Transverse colon (tissue), 3 donors: ENCODE measurements at regions not wholly inside any gene's neighbourhood (a gene's known extent, or its start where the extent isn't known, plus 50 kb on each side); places are given as distances from the start of the nearest gene placed in this dataset.

Source experiments
- CTCF ChIP-seq, 5 experiments: fragments of 200-600 bp in 3 of 5; fragments of 450-650 bp in 2 of 5; sonication (generic) in 3 of 5; IDR thresholded peaks; 1 replicate in 2 of 5; 2 replicates in 3 of 5; pipeline ENCODE4 v1.5.1; 2016 to 2017; ENCODE audit warnings: antibody characterized with exemption in 5 of 5, inconsistent platforms in 3 of 5, mild to moderate bottlenecking in 2 of 5, moderate library complexity in 1 of 5
- POLR2A ChIP-seq: fragments of 450-650 bp; IDR thresholded peaks from one replicate; pipeline ENCODE4 v1.6.1; 2016; ENCODE audit warnings: antibody characterized with exemption, mild to moderate bottlenecking, moderate library complexity

- no peak for TF ChIP-seq POLR2A
- TF ChIP-seq CTCF (IDR thresholded peaks at IDR 0.05): no peak
Observed at GRCh38 chr9:88256216-88256615, 117.9 kb upstream of the SPATA31C2 start.
